ENCODE measurements at regions not wholly inside any gene's neighbourhood (a gene's known extent, or its start where the extent isn't known, plus 50 kb on each side); places are given as distances from the start of the nearest gene placed in this dataset.
"Not testable (repeated sequence)": the region's sequence is repeated elsewhere in the genome, so short reads cannot be mapped to it uniquely, and the experiment has no call there.

DNA sequence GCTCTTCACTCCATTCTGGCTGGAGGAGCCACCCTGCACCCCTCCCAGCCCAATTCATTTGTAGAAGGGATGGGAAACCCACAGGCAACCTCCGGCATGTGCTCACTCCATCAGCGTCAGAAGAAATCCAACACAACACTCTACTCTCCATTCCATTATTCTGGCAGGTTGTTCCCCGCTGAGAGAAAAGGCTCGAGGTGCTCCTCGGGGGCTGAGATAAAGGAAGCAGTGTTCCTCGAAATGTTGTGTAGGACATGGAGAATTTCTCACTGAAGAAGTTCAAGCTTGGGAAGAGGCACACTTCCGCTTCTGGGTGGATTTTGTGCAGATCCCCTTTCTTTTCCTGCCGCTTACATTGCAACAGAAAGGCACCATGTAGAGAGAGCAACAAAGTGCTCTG is 355.0 kb upstream of the CFAP20DC start:
- DNase-seq = no peak

DNA sequence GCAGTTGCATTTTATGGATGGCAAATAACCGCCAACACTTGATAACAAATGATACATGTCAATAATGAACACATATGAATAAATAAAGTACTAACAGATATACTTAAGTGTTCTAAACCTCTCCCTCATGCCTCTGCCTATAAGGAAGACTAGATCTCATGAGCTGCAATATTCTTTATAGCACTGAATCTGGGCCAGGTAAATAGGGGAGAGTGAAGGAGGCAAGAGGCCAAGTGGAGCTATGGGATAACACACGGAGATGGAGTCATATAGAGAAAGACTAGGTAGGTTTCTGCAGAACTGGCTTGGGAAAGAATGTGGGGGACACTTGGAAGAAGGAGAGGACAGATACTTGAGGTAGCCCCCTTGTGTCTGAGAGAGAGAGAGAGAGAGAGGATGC is 354.2 kb upstream of the CFAP20DC start:
- DNase-seq = no peak

DNA sequence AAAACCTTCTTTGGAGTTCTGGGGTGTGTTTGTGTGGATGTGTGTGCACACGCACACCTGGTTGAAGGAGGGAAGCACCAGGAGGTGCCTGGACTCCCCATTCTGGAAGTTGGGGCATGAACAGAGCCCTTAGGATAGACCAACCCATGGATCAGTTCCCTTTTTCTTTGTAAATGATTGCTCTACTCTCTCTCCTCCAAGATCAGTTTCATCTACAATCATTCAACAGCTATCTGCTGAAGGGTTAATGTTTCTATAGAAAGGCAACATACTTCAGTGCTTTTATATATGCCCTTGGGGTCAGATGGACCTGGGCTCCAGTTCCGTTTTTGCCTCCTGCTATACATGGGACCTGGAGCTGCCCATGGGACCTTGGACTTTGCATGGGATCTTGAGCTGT is 352.1 kb upstream of the CFAP20DC start:
- DNase-seq = no peak

DNA sequence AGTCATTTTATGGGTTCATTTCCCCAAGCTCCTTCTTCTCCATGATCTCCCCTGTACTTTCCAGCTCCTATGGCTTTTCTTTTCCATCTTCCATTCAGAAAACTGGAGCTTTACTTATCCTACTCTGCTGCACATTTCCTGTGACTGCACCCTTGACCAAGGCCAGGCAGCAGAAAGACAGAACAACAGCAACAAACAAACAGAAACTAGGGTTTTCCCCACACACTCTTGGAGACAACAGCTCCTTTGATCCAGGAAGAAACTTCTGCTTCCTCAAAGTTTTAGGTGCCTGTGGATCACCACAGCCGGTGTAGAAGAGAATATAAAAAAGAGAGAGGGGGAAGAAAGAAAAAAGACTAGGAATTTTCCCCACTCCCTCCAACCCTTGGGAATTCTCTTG is 342.3 kb upstream of the CFAP20DC start:
- no peak for DNase-seq

DNA sequence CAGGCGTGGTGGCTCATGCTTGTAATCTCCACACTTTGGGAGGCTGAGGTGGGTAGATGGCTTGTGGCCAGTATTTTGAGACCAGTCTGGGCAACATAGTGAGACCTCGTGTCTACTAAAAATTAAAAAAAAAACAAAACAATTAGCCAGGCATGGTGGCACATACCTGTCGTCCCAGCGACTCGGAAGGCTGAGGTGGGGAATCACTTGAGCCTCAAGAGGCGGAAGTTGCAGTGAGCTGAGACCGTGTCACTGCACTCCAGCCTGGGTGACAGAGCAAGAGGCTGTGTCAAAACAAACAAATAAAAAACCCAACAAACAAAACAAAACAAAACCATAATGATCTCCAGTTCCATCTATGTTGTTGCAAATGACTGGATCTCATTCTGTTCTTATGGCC is 341.3 kb upstream of the CFAP20DC start:
- no peak for DNase-seq

DNA sequence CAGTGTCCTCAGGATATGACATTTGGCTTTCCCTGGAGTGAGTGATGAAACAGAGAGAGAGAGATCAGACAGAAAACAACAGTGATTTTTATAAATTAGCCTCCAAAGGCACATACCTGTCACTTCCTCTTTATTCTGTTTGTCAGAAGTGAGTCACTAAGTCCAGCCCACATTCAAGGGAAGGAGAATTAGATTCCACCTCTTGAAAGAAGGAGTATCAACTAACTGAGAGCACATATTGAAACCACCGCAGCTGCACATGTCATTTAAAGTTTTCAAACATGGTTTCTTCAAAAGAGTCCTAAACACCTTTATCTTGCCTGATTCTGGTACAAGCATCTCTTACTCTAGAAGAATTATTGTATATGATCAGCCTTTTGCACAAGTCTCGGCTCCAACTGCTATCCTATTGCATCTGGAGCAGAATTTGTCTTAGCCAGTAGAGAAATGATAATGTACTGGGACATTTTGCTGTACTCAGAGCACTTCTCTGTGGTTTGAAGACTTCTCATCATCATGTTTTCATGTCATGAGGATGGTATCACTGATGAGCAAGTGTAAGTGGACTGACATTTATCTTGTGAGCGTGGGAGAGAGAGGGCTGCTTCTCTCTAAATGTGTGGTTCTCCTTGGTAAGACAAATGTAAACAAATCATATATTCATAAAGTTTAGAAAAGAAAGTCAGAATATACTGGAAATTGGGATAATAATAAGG is 338.9 kb upstream of the CFAP20DC start:
- peak; percentile 83 for DNase-seq

DNA sequence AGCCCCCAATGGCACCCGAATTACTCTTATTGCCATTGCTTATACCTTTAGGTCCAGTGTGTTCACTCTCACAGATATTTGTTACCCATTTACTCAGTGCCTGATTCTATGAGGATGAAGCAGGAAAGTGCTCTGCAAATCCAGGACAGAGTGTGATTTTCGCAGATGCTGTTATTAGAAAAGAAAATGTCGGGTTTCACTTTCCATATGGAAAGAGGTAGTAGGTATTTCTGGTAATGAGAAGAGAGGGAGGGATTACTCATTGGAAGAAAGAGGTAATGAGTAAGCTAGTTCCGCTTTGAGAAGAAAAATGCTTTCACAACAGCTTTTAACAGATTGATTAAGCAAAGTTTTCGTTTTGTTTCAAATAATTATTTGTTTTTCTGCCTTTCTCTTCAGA is 336.3 kb upstream of the CFAP20DC start:
- DNase-seq = peak; percentile 91

DNA sequence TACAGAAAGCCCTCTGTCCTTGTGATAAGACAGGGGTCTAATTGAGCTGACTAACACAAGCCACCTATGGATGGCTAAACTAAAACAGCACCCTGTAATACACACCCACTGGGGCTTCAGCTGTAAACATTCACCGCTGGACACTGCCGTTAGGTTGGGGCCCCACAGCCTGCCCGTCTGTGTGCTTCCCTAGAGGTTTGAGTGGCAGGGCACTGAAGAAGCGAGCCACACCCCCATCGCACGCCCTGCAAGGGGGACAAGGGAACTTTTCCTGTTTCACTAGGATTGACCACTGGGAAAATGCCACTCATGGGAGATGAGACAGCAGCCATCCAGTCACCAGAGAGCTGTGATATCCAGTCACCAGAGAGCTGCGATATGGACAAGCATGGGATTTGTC is 335.7 kb upstream of the CFAP20DC start:
- no peak for DNase-seq

DNA sequence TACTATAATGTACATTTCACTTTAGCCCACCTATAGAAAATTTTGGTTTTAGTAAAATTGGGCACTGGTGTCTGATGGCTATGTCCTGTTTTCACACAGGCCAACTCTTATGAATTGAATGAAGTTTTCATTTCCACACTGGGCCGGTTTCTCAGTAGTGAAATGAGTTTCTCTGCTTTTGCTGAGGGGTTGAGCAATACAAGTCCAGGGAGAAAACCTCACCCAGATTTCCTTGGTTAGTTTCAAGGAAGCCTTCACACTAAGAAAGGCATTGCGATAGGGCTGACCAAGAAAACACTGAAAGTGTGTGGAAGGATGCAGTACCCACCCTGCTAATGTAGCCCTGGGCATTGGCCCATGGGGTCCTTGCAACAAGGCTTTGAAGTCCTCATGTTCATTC is 331.5 kb upstream of the CFAP20DC start:
- DNase-seq = peak; percentile 89

DNA sequence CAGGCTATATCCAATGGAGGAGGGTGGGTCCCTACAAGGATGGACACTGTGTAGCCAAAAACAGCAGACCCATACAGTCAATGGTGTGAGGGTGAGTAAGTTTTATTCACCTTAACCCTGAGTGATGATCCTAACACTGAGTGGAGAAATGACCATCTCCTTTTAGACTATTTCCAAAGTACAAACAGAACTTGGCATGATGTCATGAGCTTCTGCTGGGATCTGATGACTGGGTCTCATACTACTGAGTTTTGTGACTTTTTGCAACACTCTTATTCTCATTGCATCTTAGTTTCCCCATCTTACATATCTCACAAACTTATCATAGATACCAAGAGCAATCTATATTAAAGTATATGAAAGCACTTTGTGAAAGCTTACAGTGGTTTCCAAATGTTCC is 330.3 kb upstream of the CFAP20DC start:
- no peak for DNase-seq

DNA sequence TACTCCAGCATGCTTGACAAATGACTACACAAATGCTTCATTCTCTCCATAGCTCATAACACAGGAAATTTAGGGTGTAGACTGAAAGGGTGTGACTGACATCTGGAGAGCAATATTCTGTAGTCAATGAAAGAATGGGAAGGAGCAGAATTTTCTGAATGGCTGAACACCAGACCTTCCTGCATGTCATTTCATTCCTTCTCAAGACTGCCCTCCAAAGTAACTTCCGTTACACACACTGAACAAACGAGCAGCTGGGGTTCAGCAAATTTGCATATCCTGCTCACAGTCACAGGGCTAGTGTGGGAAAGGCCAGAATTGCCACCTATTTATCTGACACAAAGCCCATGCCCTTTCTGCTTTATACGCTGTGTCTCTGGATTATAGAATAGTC is 325.0 kb upstream of the CFAP20DC start:
- DNase-seq = peak; percentile 66

DNA sequence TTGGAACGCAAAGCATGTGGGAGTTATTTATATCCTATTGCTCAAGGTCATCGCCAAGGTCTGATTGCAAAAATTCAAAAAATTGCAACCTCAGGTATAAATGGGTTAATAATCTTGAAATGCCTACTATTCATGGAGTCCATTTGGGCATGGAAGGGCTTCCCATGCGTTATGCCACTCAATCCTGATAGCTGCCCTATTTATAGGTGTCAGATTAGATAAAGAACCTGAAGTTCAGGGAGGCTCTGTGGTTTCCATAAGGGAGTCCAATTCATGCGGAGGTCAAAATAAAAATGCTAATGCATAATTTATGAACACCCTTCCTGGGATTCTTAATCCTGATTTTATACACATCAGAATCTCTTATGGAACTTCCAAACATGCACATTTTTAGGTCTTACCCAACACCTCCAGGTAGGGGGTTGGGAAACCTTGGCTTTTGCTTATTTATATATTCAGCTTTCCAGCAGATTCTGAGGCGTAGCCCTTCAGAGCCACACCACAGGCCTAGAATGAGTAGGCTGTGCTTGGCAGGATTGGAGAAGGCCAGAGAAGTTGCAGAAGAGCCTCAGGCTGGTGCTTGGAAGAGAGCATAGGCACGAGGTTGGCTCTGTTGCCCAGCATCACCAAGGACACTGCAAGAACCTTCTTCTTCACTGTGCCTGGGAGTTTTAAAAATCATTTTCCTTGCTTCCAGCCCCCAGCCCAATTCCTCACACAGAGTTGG is 324.4 kb upstream of the CFAP20DC start:
- DNase-seq = no peak

DNA sequence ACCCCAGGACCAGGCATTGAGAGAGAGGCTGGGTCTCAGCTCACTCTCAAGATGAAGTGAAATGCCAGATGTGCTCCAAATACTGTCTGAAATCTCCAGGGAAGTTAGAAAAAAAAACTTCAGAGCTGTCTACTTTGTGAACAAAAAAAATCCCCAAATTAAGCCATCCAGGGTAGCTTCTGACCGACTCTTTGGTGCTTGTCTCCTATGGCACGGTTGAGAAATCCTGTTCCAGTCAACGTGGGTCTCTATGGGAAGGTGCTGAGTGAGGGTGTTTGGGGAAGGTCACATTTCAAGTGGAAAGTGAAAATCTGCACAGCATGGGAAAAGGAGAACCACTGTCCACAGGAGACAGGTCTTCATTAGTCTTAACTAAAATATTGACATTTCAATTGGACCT is 322.5 kb upstream of the CFAP20DC start:
- no peak for DNase-seq

DNA sequence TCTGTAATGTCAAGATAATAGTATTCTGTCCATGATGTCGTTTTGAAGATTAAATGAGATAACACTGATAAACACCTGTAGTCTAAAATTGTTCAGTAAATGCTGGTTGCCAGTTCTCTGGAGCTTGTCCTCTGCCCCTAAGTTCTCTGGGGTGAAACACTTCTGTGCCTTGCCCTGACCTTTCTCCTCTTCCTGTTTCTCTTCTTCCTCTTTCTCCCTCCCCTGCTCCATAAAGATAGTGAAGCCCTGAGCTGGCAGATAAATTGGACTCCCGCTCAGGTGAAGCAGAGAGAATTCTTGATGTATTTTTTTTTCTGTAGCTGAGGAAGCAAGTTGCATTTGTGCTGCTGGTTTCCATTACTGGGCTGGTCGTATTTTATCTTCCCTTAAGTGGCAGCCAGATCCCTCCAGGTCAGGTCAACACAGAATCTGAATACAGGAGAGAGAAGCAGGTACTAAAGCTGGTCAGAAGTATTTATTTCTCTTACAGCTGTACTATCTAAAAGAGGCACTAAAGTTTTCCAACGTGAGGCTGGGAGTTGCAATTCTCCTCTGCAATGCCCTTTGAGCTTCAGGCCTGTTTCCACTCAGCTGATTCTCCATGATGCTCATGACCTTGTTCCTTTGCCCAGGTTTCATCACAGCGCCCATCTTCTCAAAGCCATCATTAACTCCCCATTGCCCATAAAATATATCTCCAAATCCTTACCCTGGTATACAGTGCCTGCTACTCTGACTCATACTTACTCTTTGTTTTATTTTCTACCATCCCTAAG is 319.3 kb upstream of the CFAP20DC start:
- DNase-seq = no peak

DNA sequence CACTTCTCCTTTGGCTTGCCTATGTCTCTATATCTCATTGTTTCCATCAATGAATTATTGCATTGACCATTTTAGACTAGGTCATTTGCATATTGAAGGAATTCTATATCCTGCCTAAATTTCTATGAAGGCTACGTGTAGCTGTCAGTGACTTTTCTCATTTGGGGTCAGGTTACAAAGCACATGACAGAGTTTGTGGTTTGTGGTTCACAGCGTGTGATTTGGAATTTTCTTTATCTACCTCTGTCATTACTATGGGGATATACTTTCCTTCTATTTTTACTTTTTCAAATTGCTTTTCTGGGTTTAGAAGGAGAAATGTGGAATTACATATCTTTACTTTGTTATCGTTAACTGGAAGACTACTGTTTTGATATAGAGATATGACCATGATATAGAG is 317.3 kb upstream of the CFAP20DC start:
- DNase-seq = no peak

DNA sequence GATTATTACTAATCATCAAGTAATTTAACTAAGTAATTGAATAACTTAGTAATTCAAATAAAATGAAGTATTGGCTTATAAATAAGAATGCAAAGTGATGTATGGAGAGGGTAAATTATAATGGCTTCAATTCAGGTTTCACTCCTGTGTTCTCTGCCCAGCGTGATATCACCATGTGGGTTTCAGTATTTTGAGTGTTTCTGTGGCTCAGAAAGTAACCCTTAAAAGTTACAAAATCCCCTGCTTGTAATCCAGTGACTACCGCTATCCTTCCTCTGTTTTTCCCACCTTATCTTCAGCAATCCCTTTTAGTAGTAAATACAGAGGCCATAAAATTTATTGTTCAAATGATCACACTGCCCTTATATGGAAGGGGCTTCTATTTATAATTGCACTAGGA is 316.4 kb upstream of the CFAP20DC start:
- DNase-seq = no peak

DNA sequence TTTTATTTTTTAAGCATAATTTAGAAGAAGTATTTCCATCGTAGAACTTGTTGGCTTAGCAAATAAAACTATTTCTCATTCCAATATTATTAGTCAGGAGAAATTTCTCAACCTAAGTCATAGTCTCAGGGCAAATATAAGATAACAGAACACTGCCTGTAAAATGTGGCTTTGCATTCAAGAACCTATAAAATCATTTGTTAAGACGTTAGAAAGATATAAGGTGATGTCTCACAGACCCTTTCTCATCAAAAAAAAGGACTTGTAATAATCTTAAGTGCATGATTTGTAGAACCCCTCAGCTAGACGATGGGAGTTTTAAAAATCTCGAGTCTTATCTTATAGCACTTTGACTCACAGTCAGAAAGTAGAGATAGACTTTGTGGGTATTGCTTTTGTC is 314.7 kb upstream of the CFAP20DC start:
- no peak for DNase-seq

DNA sequence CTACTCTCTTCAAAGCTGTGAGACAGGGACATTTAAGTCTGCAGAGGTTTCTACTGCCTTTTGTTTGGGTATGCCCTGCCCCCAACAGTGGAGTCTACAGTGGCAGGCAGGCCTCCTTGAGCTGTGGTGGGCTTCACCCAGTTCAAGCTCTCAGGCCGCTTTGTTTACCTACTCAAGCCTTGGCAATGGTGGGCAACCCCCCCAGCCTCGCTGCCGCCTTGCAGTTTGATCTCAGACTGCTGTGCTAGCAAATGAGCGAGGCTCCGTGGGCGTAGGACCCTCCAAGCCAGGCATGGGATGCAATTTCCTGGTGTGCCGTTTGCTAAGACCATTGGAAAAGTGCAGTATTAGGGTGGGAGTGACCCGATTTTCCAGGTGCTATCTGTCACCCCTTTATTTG is 310.5 kb upstream of the CFAP20DC start:
- not testable (repeated sequence) for DNase-seq

DNA sequence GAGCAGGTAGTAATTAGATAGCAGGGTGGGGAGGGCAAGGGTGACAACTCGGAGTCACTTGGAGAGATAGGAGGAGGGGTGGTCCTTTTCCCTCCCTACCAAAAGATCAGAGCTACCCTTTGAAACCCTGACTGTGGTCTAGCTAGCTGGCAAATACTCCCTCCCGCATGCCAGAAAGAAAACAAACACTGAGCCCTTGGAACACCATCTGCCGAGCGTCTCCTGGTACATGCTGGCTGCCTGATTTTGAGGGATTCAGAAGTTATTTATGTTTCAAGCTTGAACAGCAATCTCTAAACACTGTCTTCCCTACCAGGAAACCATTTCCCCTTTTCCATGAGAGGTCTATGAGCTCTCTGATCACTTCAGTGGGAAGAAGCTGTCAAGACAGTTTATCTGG is 291.6 kb upstream of the CFAP20DC start:
- DNase-seq = no peak

DNA sequence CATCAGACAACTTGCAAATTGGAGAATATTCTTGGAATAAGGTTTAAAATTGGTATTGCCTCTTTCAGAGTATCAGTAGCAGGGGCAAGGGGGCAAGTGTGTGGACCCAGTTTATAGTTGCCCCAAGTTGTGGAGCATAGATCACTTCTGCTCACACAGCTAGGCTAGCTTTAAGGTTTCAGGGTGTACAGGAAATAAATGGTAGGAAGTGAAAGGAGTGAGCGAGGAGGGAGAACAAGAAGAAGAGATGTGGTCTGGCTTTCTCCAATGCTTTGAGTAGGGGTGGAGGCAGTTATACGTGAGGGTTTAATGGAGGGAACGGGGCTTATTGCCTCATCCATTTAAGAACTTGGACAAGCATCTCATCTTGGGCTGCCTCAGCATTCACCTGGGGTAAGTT is 290.0 kb upstream of the CFAP20DC start:
- no peak for DNase-seq

DNA sequence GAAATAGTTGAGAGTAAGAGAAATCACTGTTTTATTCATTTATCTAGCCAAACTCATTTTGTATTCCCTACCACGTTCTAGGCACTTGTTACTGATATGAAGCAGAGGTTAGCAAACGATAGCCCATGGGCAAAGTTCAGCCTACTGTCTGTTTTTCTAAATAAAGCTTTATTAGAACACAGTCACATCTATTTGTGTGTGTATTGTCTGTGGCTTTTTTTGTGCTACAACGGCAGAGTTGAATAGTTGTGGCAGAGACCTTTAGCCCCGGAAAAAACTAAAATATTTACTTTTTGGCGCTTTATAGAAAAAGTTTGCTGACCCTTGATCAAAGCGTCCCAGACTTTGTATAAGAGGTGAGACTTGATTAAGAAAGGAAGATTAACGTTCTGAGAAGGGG is 289.1 kb upstream of the CFAP20DC start:
- no peak for DNase-seq

DNA sequence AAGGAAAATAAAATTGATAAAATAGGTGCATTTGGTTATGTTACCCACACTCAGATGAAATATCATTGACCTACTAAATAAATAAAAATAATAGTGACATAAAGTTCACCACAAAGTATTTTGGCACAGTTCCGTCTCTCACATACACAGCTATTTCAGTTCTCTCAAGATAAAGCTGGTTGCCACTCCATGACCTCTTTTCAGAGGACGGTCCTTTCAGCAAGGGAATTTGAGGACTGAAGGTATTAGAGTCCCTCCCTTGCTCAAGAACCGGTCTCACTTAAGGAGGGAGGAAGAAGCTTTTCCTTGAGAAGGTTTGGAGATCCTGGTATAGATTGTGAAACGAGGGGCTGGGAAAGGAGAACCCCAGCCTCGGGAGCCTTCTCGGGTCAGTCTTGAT is 285.5 kb upstream of the CFAP20DC start:
- no peak for DNase-seq

DNA sequence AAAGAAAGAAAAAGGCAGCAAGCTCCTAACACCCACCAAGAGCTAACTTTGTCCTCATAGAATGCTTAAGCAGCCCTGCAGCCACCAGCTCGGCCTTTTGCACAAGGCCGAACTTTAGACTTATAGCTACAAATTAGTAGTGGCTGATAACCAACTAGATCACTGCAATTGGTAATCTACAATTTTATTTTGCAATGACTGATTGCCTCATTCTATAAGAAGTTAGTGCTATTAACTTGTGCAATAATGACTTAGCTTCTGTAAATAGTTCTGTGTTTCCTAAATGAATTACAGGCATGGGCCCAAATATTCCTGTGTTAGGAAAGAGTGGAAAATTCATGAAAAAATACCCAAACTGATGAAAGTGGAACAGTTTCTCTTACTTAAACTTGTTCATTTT is 284.8 kb upstream of the CFAP20DC start:
- no peak for DNase-seq

DNA sequence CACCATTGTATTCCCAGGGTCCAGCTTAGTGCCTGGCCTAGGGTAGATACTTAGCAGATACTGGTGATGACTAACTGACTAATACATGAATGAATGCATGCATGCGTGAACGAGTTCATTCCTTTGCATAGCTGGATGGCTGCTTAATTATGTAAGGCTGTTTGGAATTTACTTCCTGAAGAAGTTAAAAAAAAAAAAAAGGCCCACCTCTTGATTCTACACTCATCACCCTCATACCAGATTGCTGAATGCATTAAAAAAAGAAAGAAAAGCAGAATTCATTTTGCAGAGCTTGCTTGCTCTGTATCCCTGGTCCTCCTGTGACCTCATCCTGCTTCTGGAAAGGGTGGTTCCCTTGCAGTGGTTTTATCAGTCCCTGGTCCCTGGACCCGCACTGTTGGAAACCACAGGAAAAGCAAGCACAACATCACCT is 277.6 kb upstream of the CFAP20DC start:
- no peak for DNase-seq
